ENCODE measurements at regions not wholly inside any gene's neighbourhood (a gene's known extent, or its start where the extent isn't known, plus 50 kb on each side); places are given as distances from the start of the nearest gene placed in this dataset.

DNA sequence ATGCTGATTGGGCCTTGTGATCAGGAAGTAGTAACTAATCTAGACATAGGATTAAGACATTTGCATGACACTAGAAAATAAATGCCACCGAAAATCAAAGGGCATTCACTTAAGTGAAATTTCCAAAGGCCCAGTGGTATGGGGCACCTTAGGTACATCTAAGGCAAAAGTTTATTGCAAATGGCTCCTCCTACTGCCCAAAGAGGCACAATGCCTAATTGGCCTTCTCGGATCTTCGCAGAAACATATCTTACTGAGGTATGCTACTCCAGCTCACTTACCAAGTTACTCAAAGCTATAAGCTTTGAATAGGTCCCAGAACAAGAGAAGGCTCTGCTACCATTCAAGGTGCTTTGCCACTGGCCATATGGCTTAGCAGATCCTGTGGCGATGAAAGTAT lies 174.8 kb upstream of the CXCL13 start:
- no peak overlapping the region for H3K4me3 ChIP-seq
- 83 to 95% methylated on average over 1 to 4 of the region's 4 CpGs for WGBS, 2 donors (ENCODE audit: low coverage in 1 of 2)
- H3K27ac ChIP-seq, result no peak overlapping the region
- no peaks in the 10 kb centered on the region for H3K9me3 ChIP-seq
- no peak for DNase-seq
- no peaks in the 10 kb centered on the region for H3K36me3 ChIP-seq
- no peak for TF ChIP-seq POLR2A (IDR thresholded peaks at IDR 0.05)
- TF ChIP-seq EP300 (IDR thresholded peaks at IDR 0.05; ENCODE audit: low read depth), result no peak
- no peak for TF ChIP-seq CTCF (IDR thresholded peaks at IDR 0.05)
- no peak for TF ChIP-seq POLR2AphosphoS5 (IDR thresholded peaks at IDR 0.05)
- in situ Hi-C loops (cut with MboI; ENCODE audit: low pct_ligation_motif_present in 1 of 4, low pct_unique_long_range_greater_than_20kb in 1 of 4, low sequenced_read_pairs in 3 of 4) (loop anchor here in 2 of 4 donors (10.0 kb wide), 2 partner anchors 46 to 56 kb away; no protein-coding TSS in a partner anchor), intact Hi-C loops (cut with DNase I; ENCODE audit: low total_unique reads) (no loop called here)
- H3K27me3 ChIP-seq, result no peaks in the 10 kb centered on the region
- peaks cover 0 to 9% (median 3%) of the 10 kb centered on the region in 4 donors for H3K4me1 ChIP-seq

GRCh38 chr4:77431546-77431945 lies 174.1 kb upstream of the CXCL13 start:
- intact Hi-C loops (cut with DNase I; ENCODE audit: low total_unique reads), result no loop called here
- Histone ChIP-seq H3K27ac (no peak overlapping the region), H3K4me1 (peaks cover 0 to 9% (median 3%) of the 10 kb centered on the region in 4 donors), H3K9me3 (no peaks in the 10 kb centered on the region), H3K36me3 (no peaks in the 10 kb centered on the region), H3K4me3 (no peak overlapping the region), H3K27me3 (no peaks in the 10 kb centered on the region)
- DNase-seq, result no peak
- TF ChIP-seq POLR2A (IDR thresholded peaks at IDR 0.05) (no peak), EP300 (IDR thresholded peaks at IDR 0.05; ENCODE audit: low read depth) (no peak), POLR2AphosphoS5 (IDR thresholded peaks at IDR 0.05) (no peak)
- WGBS, 2 donors (ENCODE audit: low coverage in 1 of 2), result 50 to 96% methylated on average over 1 of the region's 1 CpG
- in situ Hi-C loops (cut with MboI; ENCODE audit: low pct_ligation_motif_present in 1 of 4, low pct_unique_long_range_greater_than_20kb in 1 of 4, low sequenced_read_pairs in 3 of 4), result loop anchor here in 2 of 4 donors (10.0 kb wide), 2 partner anchors 47 to 57 kb away; no protein-coding TSS in a partner anchor

DNA sequence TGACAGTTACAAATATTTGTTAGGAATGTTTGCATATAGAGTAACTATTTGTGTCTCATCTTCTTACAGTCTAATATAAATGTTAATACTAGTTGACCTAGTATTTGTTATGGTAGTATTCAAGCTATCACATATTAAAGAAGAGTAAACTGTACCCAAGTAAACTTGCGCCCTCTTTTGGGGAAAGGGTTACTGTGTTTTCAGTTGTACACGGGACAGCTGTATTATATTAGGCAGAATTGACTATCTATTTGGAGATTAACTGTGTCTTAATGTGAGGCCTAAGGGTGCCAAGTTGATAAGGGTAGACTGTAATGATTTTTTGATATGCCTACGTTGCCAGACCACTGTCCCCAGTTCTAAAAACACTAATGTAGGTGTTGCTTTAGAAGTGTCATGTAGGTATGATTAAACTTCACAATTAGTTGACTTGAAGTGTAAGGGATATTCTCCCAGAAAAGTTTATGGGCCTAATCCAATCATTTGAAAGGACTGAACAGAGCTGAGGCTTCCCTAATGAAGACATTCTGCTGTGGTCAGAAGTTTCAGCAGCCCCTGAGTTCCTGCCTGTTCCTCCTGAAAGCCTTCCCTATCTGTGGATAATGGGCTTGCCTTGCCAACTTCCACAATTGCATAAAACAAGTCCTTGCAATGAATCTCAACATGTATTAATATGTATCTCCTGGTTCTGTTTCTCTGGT lies 172.8 kb upstream of the CXCL13 start:
- in situ Hi-C loops (cut with MboI; ENCODE audit: low pct_ligation_motif_present in 1 of 4, low pct_unique_long_range_greater_than_20kb in 1 of 4, low sequenced_read_pairs in 3 of 4), result loop anchor here in 2 of 4 donors (10.0 kb wide), 2 partner anchors 48 to 58 kb away; no protein-coding TSS in a partner anchor

DNA sequence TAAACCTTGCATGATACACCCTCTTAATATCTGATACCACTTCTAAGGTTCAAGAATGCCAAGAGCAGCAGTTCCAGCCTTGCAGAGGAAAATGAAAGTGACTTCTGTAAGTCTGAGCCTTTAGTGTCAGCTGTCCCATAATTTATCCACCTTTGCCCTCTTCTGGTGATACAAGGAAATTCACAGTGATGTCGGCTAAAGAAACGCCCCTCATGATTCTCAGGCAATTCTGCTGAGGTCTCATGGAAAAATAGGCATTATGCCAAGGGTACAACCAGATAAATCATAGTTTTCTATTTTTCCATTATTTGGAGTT lies 172.2 kb upstream of the CXCL13 start:
- in situ Hi-C loops (cut with MboI; ENCODE audit: low pct_ligation_motif_present in 1 of 4, low pct_unique_long_range_greater_than_20kb in 1 of 4, low sequenced_read_pairs in 3 of 4) (loop anchor here in 2 of 4 donors (10.0 kb wide), 2 partner anchors 49 to 59 kb away; no protein-coding TSS in a partner anchor), intact Hi-C loops (cut with DNase I; ENCODE audit: low total_unique reads) (no loop called here)
- Histone ChIP-seq H3K4me3 (no peak overlapping the region), H3K27me3 (no peaks in the 10 kb centered on the region), H3K27ac (no peak overlapping the region), H3K4me1 (peaks cover 0 to 9% (median 3%) of the 10 kb centered on the region in 4 donors), H3K9me3 (no peaks in the 10 kb centered on the region), H3K36me3 (no peaks in the 10 kb centered on the region)
- WGBS, 2 donors (ENCODE audit: low coverage in 1 of 2), result 0% methylated on average over 1 to 2 of the region's 2 CpGs
- TF ChIP-seq CTCF (IDR thresholded peaks at IDR 0.05) (peak; percentile 44 to 83 (median 59)), EP300 (IDR thresholded peaks at IDR 0.05; ENCODE audit: low read depth) (no peak)
- no peak for DNase-seq

More for the DNA sequence above, 172.8 kb upstream of the CXCL13 start:
- no peaks in the 10 kb centered on the region for H3K36me3 ChIP-seq
- 41 to 61% methylated on average over 2 to 3 of the region's 3 CpGs for WGBS, 2 donors (ENCODE audit: low coverage in 1 of 2)
- H3K27ac ChIP-seq, result no peak overlapping the region
- intact Hi-C loops (cut with DNase I; ENCODE audit: low total_unique reads), result no loop called here
- no peak for TF ChIP-seq POLR2AphosphoS5 (IDR thresholded peaks at IDR 0.05)
- TF ChIP-seq CTCF (IDR thresholded peaks at IDR 0.05), result no peak
- no peak for TF ChIP-seq EP300 (IDR thresholded peaks at IDR 0.05; ENCODE audit: low read depth)
- TF ChIP-seq POLR2A (IDR thresholded peaks at IDR 0.05), result no peak
- no peaks in the 10 kb centered on the region for H3K9me3 ChIP-seq
- no peak for DNase-seq
- H3K27me3 ChIP-seq, result no peaks in the 10 kb centered on the region
- H3K4me3 ChIP-seq, result no peak overlapping the region
- H3K4me1 ChIP-seq, result peaks cover 0 to 9% (median 3%) of the 10 kb centered on the region in 4 donors
